Activated CD4-positive, alpha-beta T cell treated with anti-CD3 and anti-CD28 coated beads for 4 hours (primary cell): ENCODE measurements at regions not wholly inside any gene's neighbourhood (a gene's known extent, or its start where the extent isn't known, plus 50 kb on each side); places are given as distances from the start of the nearest gene placed in this dataset.

Experiments used
- DNase-seq, 2 donors: peaks; one replicate each; pipeline ENCODE4 v3.0.0-alpha.2; 2020

- no peak for DNase-seq
Measured at GRCh38 chr2:57527685-57528084, 518.9 kb upstream of the VRK2 start.

GRCh38 chr2:57528499-57528898 is 518.1 kb upstream of the VRK2 start:
- no peak for DNase-seq

GRCh38 chr2:57534358-57534757 is 512.2 kb upstream of the VRK2 start:
- DNase-seq: no peak

GRCh38 chr2:57536535-57537231 is 509.9 kb upstream of the VRK2 start:
- no peak for DNase-seq

GRCh38 chr2:57539761-57540160 is 506.8 kb upstream of the VRK2 start:
- DNase-seq: no peak

GRCh38 chr2:57542081-57542480 is 504.5 kb upstream of the VRK2 start:
- no peak for DNase-seq

GRCh38 chr2:57543211-57543610 is 503.4 kb upstream of the VRK2 start:
- DNase-seq: no peak

- no peak for DNase-seq
Measured at GRCh38 chr2:57544624-57545023, 502.0 kb upstream of the VRK2 start.

- DNase-seq: no peak
Measured at GRCh38 chr2:57546478-57546877, 500.1 kb upstream of the VRK2 start.

GRCh38 chr2:57549642-57550102 is 496.9 kb upstream of the VRK2 start:
- no peak for DNase-seq

GRCh38 chr2:57550912-57551311 is 495.7 kb upstream of the VRK2 start:
- DNase-seq: no peak

GRCh38 chr2:57552885-57553284 is 493.7 kb upstream of the VRK2 start:
- DNase-seq: no peak

GRCh38 chr2:57554348-57554747 is 492.3 kb upstream of the VRK2 start:
- DNase-seq: no peak

- no peak for DNase-seq
Measured at GRCh38 chr2:57558312-57558711, 488.3 kb upstream of the VRK2 start.

- no peak for DNase-seq
Measured at GRCh38 chr2:57562495-57562894, 484.1 kb upstream of the VRK2 start.

GRCh38 chr2:57563015-57563414 is 483.6 kb upstream of the VRK2 start:
- no peak for DNase-seq

- no peak for DNase-seq
Measured at GRCh38 chr2:57567245-57567644, 479.4 kb upstream of the VRK2 start.

GRCh38 chr2:57569396-57569795 is 477.2 kb upstream of the VRK2 start:
- DNase-seq: no peak

- no peak for DNase-seq
Measured at GRCh38 chr2:57570961-57571360, 475.6 kb upstream of the VRK2 start.

- DNase-seq: no peak
Measured at GRCh38 chr2:57575700-57576268, 470.8 kb upstream of the VRK2 start.

GRCh38 chr2:57576983-57577382 is 469.6 kb upstream of the VRK2 start:
- DNase-seq: no peak

GRCh38 chr2:57597940-57598339 is 448.7 kb upstream of the VRK2 start:
- DNase-seq: no peak

- no peak for DNase-seq
Measured at GRCh38 chr2:57598551-57598950, 448.1 kb upstream of the VRK2 start.

- no peak for DNase-seq
Measured at GRCh38 chr2:57602733-57603132, 443.9 kb upstream of the VRK2 start.

GRCh38 chr2:57614988-57615387 is 431.6 kb upstream of the VRK2 start:
- DNase-seq: no peak
